Left lung (tissue), 4 donors: ENCODE measurements at regions not wholly inside any gene's neighbourhood (a gene's known extent, or its start where the extent isn't known, plus 50 kb on each side); places are given as distances from the start of the nearest gene placed in this dataset.

ENCODE experiments used
- ATAC-seq: fragments of 200-7000 bp; cut with Tn5 transposase; one replicate; pipeline ENCODE4 v1.9.1; 2020; ENCODE audit warnings: moderate library complexity
- DNase-seq, 4 donors: peaks; one replicate each; pipeline ENCODE4 v3.0.0-alpha.2; 2013 to 2020
- H3K27ac ChIP-seq, 2 donors: fragments of 200-600 bp; sonication (generic) in 1 of 2; one replicate each; pipeline versions ENCODE4 v1.5.0 to v1.8.0; 2020 to 2021
- H3K27me3 ChIP-seq, 2 donors: fragments of 200-600 bp; sonication (generic) in 1 of 2; one replicate each; pipeline versions ENCODE4 v1.5.0 to v1.8.0; 2020 to 2021
- H3K36me3 ChIP-seq, 2 donors: fragments of 200-600 bp; sonication (generic) in 1 of 2; one replicate each; pipeline versions ENCODE4 v1.5.0 to v1.8.0; 2020 to 2021
- H3K4me1 ChIP-seq, 2 donors: fragments of 200-600 bp; one replicate each; pipeline ENCODE4 v1.8.0; 2021
- H3K4me3 ChIP-seq, 2 donors: fragments of 200-600 bp; sonication (generic) in 1 of 2; one replicate each; pipeline versions ENCODE4 v1.5.0 to v1.8.0; 2020 to 2021; ENCODE audit warnings: mild to moderate bottlenecking in 1 of 2
- H3K9me3 ChIP-seq, 2 donors: fragments of 200-600 bp; sonication (generic) in 1 of 2; one replicate each; pipeline versions ENCODE4 v1.5.0 to v1.8.0; 2020 to 2021
- CTCF ChIP-seq, 2 donors: fragments of 200-600 bp; sonication (generic) in 1 of 2; IDR thresholded peaks; one replicate each; pipeline versions ENCODE4 v1.5.0 to v1.8.0; 2021; ENCODE audit warnings: antibody characterized with exemption in 2 of 2
- intact Hi-C, 2 donors: fragments of 100-400 bp; cut with DNase I; formaldehyde crosslinking; loops; one replicate each; pipeline versions ENCODE4 v1.11.2 to v1.14.2; 2022
- donor health status: DM: no; HTN: yes; CAD: no.
- donor health status: DM: no; HTN: no; CAD: no.

- Histone ChIP-seq H3K36me3 (no peaks in the 10 kb centered on the region), H3K4me1 (no peaks in the 10 kb centered on the region), H3K27me3 (no peaks in the 10 kb centered on the region), H3K27ac (no peak overlapping the region), H3K4me3 (no peak overlapping the region), H3K9me3 (no peaks in the 10 kb centered on the region)
- intact Hi-C loops, result no loop called here
- TF ChIP-seq CTCF (IDR thresholded peaks at IDR 0.05), result no peak
- ATAC-seq (no peak), DNase-seq (no peak)
These were observed 650.8 kb upstream of the KLF12 start for GRCh38 chr13:74784959-74785358.

GRCh38 chr13:74778946-74779345, 644.7 kb upstream of the KLF12 start:
- no peaks in the 10 kb centered on the region for H3K4me1 ChIP-seq
- DNase-seq (no peak), ATAC-seq (no peak)
- no peaks in the 10 kb centered on the region for H3K36me3 ChIP-seq
- TF ChIP-seq CTCF (IDR thresholded peaks at IDR 0.05), result no peak
- H3K4me3 ChIP-seq, result no peak overlapping the region
- no peaks in the 10 kb centered on the region for H3K9me3 ChIP-seq
- intact Hi-C loops, result no loop called here
- H3K27ac ChIP-seq, result no peak overlapping the region
- H3K27me3 ChIP-seq, result no peaks in the 10 kb centered on the region

DNA sequence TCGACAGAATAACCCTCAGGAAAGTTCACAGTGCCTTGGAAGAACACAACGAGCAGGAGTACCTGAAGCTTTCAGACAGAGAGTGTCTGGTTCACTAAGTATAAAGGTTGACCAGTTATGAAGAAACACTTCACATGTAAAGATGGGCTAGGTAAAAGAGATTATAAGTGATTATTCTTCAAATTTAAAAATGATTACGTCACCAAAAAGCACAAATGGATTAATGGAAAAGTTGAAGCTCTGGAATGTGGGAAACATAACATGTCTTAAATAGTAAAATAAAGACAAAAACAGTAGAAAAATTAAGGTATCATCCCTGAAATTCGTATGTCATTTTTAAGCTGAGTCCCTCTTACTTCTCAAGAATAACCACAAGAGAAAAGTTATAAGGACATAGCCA, 643.9 kb upstream of the KLF12 start:
- DNase-seq (no peak), ATAC-seq (no peak)
- Histone ChIP-seq H3K4me3 (no peak overlapping the region), H3K9me3 (no peaks in the 10 kb centered on the region), H3K4me1 (no peaks in the 10 kb centered on the region), H3K27ac (no peak overlapping the region), H3K27me3 (no peaks in the 10 kb centered on the region), H3K36me3 (no peaks in the 10 kb centered on the region)
- no peak for TF ChIP-seq CTCF (IDR thresholded peaks at IDR 0.05)
- intact Hi-C loops, result no loop called here

DNA sequence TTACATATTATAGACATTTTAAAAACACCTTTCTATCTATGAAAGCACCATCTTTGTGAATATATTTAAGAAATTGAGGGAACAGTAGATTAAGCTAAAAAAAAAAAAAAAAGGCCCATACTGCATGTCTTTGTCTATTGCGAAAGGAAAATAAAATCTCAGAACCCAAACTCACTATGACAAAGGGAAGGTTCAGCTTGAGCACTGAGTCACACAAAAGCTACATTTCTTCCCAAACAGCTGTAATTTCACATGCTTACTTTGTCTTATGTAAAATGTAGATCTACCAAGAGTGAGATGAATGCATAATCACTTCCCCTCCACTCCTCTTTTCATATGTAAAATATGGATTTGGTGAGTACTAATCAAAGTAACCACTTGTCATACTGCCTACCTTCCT, 640.1 kb upstream of the KLF12 start:
- TF ChIP-seq CTCF (IDR thresholded peaks at IDR 0.05), result no peak
- Histone ChIP-seq H3K4me1 (no peaks in the 10 kb centered on the region), H3K4me3 (no peak overlapping the region), H3K9me3 (no peaks in the 10 kb centered on the region), H3K36me3 (no peaks in the 10 kb centered on the region), H3K27me3 (no peaks in the 10 kb centered on the region), H3K27ac (no peak overlapping the region)
- intact Hi-C loops, result no loop called here
- DNase-seq, result no peak
- ATAC-seq, result no peak

GRCh38 chr13:74773248-74773647, 639.0 kb upstream of the KLF12 start:
- Histone ChIP-seq H3K27me3 (no peaks in the 10 kb centered on the region), H3K27ac (no peak overlapping the region), H3K4me3 (no peak overlapping the region), H3K9me3 (no peaks in the 10 kb centered on the region), H3K4me1 (no peaks in the 10 kb centered on the region), H3K36me3 (no peaks in the 10 kb centered on the region)
- no peak for TF ChIP-seq CTCF (IDR thresholded peaks at IDR 0.05)
- intact Hi-C loops, result no loop called here
- ATAC-seq (no peak), DNase-seq (no peak)
